Activated naive CD8-positive, alpha-beta T cell treated with anti-CD3 and anti-CD28 coated beads, Interleukin-2, amount 10 ng/mL, durations not matched to agents 7 days and 5 days (primary cell): ENCODE measurements at regions not wholly inside any gene's neighbourhood (a gene's known extent, or its start where the extent isn't known, plus 50 kb on each side); places are given as distances from the start of the nearest gene placed in this dataset.

Source experiments
- ATAC-seq: fragments of 150-1000 bp; cut with Tn5 transposase; one replicate; pipeline ENCODE4 v1.10.0; 2021; ENCODE audit warnings: low read depth, moderate library complexity
- POLR2A ChIA-PET: fragments of 350-600 bp; sonication (Branson Sonifier 250); formaldehyde crosslinking; loops from one replicate; lab custom pipeline; 2021; ENCODE audit warnings: antibody characterized with exemption; lab: Charles Lee
- DNase-seq: peaks from one replicate; pipeline ENCODE4 v3.0.0; 2021
- H3K27ac Mint-ChIP-seq: one replicate; pipeline ENCODE4 v1.8.0; 2022; ENCODE audit warnings: mild to moderate bottlenecking, mixed read lengths
- H3K27me3 Mint-ChIP-seq: one replicate; pipeline ENCODE4 v1.8.0; 2022; ENCODE audit warnings: mild to moderate bottlenecking, moderate library complexity, mixed read lengths
- H3K36me3 Mint-ChIP-seq: one replicate; pipeline ENCODE4 v1.8.0; 2021; ENCODE audit warnings: mild to moderate bottlenecking, mixed read lengths
- H3K4me1 Mint-ChIP-seq: one replicate; pipeline ENCODE4 v1.8.0; 2021; ENCODE audit warnings: mixed read lengths
- H3K4me3 Mint-ChIP-seq: one replicate; pipeline ENCODE4 v1.8.0; 2022; ENCODE audit warnings: mild to moderate bottlenecking, moderate library complexity, mixed read lengths
- H3K9me3 Mint-ChIP-seq: one replicate; pipeline ENCODE4 v1.8.0; 2021; ENCODE audit warnings: mixed read lengths

DNA sequence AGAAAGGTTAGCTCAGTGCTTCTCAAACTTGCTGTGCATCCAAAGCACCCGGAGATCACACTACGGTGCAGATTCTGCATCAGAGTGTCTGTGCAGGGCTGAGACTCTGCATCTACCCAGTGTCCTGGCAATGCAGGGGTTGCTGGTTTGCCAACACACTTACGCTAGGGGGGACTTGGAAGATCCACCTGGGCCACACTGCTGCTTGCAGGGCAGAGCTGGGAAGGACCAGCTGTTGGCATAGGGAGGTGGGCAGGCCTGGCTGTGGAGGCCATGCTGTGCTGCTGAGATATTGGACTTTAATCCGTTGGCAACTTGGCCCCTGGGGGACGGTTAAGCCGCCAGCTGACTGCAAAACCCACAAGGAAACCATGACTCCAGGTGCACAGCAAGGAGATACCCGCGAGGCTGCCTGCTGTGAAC lies 397.6 kb upstream of the HS6ST1 start:
- H3K4me1 Mint-ChIP-seq = no peaks in the 10 kb centered on the region
- no peaks in the 10 kb centered on the region for H3K36me3 Mint-ChIP-seq
- H3K4me3 Mint-ChIP-seq = no peak overlapping the region
- no peak for ATAC-seq
- no peaks in the 10 kb centered on the region for H3K9me3 Mint-ChIP-seq
- no peak overlapping the region for H3K27ac Mint-ChIP-seq
- H3K27me3 Mint-ChIP-seq = peaks cover 44% of the 10 kb centered on the region
- DNase-seq = no peak
- POLR2A ChIA-PET = no interaction called here

DNA sequence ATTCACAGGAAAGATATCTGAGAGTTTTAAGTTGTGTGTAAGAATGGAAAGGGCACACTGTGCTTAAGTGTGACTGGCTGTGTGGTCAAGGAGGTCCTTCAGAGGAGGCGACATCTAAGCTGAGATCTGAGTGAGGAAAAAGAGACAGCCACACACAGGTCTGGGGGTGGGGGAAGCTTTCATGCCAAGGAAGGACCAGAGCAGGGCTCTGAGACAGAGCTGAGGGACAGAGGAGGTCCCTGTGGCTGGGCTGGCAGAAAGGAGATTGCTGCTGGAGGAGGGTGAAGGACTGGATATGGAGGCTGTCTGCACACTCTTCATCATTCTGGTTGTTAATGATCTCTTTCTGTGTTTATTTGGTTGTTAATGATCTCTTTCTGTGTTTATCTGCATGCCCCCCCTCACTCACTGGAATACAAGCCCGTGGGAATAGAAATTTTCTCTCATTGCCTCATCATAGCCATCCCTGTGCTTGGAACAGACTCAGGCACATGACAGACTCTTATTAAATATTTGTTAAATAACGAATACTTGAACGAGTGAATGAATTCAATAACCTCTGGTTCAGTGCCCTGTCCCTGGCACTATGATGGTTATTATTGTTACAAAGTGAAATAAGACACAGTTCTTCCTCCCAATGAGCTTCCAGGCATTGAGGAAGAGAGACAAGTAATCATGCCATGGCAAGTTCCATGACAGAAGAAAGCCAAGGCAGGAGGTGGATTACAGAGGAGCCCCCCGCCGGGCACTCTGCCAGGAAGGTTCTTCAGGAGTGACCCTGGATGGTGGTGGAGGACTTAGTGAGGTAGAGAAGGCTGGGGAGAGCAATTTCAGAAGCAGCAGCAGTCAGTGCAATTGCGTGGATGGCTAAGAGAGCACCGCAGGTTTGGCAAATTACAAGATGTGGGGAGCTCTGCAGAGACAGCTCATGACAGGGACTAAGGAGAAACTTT lies 399.4 kb upstream of the HS6ST1 start:
- POLR2A ChIA-PET = no interaction called here
- Mint-ChIP-seq H3K27ac (no peak overlapping the region), H3K27me3 (peaks cover 36% of the 10 kb centered on the region), H3K36me3 (no peaks in the 10 kb centered on the region), H3K4me1 (no peaks in the 10 kb centered on the region), H3K4me3 (no peak overlapping the region), H3K9me3 (no peaks in the 10 kb centered on the region)
- DNase-seq (no peak), ATAC-seq (no peak)

DNA sequence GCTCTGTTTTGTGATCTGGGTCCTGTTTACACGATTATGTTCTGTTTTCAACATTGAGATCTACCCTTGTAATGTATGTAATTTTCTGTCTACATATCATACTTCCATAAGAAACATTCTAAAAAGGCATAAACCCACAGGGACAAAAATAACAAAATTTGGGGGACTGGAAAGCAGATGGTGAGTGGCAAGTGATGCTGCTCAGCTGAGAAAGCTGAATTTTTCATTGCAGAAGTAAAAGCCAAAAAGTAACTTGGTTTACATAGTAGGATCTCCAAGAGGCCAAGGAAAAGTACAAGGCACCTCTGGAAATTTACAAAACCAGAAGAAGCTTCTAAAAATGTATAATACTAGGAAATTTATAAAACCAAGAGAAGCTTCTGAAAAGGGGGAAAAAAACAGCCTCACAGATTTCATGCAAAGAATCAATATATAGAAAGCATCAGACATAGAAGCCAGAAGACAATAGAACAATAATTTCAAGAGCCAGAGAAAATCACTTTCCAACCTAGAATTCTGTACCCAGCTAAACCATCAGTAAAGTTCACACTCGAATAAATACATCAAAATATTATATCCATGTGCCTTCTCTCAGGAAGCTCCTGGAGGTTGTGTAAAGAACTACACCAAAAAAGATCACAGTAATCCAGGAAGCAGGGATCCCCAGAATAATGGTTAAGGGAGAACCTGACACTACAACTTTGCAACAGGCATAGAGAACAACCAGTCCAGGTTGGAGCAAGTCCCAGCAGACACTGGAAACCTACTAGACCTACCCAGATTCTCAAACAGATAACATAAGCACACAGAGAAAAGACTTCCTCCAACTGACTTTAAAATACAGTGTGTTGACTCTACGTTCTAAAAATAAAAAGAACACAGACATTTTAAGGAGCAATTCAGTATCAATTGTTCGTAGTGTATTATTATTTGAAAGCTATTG lies 401.7 kb upstream of the HS6ST1 start:
- no peak for ATAC-seq

DNA sequence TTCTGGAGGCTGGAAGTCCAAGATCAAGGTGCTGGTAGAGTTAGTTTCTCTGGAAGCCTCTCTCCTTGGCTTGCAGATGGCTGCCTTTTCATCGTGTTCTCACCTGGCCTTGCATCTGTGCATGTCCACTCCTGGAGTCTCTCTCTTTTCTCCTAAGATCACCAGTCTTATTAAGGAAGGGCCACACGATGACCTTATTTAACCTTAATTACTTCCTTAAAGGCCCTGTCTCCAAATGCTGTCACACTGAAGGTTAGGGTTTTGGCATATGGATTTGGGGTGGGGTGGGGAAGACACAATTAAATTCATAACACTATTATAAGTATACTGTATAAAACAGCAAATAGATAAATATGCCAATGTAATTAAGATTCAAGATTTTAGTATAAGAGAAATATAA lies 402.4 kb upstream of the HS6ST1 start:
- ATAC-seq (no peak), DNase-seq (no peak)
- H3K9me3 Mint-ChIP-seq = no peaks in the 10 kb centered on the region
- peaks cover 15% of the 10 kb centered on the region for H3K27me3 Mint-ChIP-seq
- H3K4me1 Mint-ChIP-seq = no peaks in the 10 kb centered on the region
- POLR2A ChIA-PET = no interaction called here
- H3K27ac Mint-ChIP-seq = no peak overlapping the region
- H3K36me3 Mint-ChIP-seq = no peaks in the 10 kb centered on the region
- no peak overlapping the region for H3K4me3 Mint-ChIP-seq

More for the DNA sequence above, 401.7 kb upstream of the HS6ST1 start:
- POLR2A ChIA-PET = no interaction called here
- H3K4me1 Mint-ChIP-seq = no peaks in the 10 kb centered on the region
- H3K9me3 Mint-ChIP-seq = no peaks in the 10 kb centered on the region
- H3K36me3 Mint-ChIP-seq = no peaks in the 10 kb centered on the region
- no peak overlapping the region for H3K4me3 Mint-ChIP-seq
- H3K27me3 Mint-ChIP-seq = peaks cover 22% of the 10 kb centered on the region
- H3K27ac Mint-ChIP-seq = no peak overlapping the region
- no peak for DNase-seq

DNA sequence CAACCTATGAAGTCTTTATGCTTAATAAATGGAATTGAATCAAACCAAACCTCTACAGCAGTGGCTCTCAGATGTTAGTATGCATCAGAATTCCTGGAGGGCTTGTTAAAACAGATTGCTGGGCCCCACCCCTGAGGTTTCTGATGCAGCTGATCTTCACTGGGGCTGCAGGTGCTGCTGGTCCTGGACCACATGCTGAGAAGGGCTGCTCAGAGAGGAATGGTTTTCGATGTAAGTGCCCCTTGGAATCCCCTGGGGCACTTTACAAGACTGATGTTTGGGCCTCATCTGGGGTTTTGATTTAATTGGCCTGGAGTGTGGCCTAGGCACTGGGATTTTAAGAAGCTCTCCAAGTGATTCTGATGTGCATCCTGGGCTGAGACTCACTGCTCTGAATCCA lies 403.8 kb upstream of the HS6ST1 start:
- Mint-ChIP-seq H3K27me3 (peaks cover 8% of the 10 kb centered on the region), H3K9me3 (no peaks in the 10 kb centered on the region), H3K4me3 (no peak overlapping the region), H3K4me1 (peaks cover 4% of the 10 kb centered on the region), H3K27ac (no peak overlapping the region), H3K36me3 (peaks cover 1% of the 10 kb centered on the region)
- DNase-seq (no peak), ATAC-seq (no peak)
- POLR2A ChIA-PET = no interaction called here

DNA sequence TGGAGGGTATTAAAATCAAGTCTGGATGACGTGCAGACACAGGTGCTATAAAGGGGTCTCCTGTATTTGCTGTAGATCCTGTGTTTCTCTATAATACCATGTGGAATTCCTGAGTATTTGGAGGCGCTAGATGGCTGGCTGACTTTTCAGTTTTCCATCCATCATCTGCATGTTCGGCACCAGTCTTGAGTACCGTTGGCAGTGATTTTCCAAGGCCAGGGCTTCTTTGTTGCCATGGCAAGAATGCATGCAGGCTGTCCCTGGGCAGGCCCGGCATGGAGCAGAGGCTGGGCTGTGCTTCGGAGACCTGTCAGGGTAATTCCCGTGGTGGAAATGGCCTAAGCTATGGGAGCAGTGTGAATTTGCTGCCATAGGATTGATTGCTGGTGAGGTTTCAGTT lies 405.9 kb upstream of the HS6ST1 start:
- Mint-ChIP-seq H3K36me3 (peaks cover 1% of the 10 kb centered on the region), H3K4me1 (peaks cover 7% of the 10 kb centered on the region), H3K4me3 (no peak overlapping the region), H3K9me3 (peaks cover 2% of the 10 kb centered on the region), H3K27me3 (peaks cover 11% of the 10 kb centered on the region), H3K27ac (no peak overlapping the region)
- DNase-seq (no peak), ATAC-seq (no peak)
- POLR2A ChIA-PET = no interaction called here

DNA sequence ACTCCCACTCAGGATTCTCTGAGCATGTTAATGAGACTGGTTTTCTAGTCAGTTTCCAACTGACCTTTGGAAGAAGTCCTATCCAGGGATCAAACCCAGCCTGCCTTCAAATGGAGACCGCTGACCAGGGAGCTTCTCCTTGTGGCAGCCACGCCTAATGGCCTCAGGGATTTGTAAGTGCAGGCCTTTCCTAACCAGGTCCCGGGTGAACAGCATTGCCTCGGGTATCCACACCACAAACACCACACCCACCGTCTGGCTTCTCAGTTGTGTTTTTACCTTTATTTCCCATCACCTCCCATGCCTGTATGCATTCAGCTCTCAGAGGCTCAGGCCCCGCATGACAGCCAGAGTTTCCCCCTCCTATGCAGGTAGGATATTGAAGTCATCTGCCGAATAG lies 406.3 kb upstream of the HS6ST1 start:
- POLR2A ChIA-PET = no interaction called here
- H3K4me1 Mint-ChIP-seq = peaks cover 7% of the 10 kb centered on the region
- peaks cover 8% of the 10 kb centered on the region for H3K27me3 Mint-ChIP-seq
- peaks cover 2% of the 10 kb centered on the region for H3K9me3 Mint-ChIP-seq
- H3K27ac Mint-ChIP-seq = no peak overlapping the region
- no peak for DNase-seq
- no peak for ATAC-seq
- peaks cover 1% of the 10 kb centered on the region for H3K36me3 Mint-ChIP-seq
- no peak overlapping the region for H3K4me3 Mint-ChIP-seq

DNA sequence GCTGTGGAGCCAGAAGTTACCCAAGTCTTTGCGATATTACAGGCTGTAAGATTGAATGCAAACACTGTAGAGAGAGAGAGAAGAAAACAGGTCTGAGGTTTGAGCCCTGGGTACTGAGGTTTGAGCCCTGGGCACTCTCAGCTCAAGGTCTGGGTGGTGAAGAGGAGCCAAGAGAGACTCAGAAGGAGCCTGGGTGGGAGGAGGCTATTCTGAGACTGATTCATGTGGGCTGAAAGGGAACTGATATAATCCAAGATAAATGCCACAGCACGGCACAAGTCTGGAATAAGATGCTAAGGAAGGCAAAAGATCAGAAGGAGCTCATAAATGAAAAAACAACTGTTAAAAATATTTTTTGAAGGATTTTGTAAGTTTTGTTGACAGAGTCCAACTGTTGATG lies 407.6 kb upstream of the HS6ST1 start:
- peaks cover 6% of the 10 kb centered on the region for H3K27me3 Mint-ChIP-seq
- DNase-seq (no peak), ATAC-seq (no peak)
- no peak overlapping the region for H3K27ac Mint-ChIP-seq
- H3K36me3 Mint-ChIP-seq = peaks cover 1% of the 10 kb centered on the region
- POLR2A ChIA-PET = no interaction called here
- peaks cover 2% of the 10 kb centered on the region for H3K9me3 Mint-ChIP-seq
- peaks cover 7% of the 10 kb centered on the region for H3K4me1 Mint-ChIP-seq
- no peak overlapping the region for H3K4me3 Mint-ChIP-seq

DNA sequence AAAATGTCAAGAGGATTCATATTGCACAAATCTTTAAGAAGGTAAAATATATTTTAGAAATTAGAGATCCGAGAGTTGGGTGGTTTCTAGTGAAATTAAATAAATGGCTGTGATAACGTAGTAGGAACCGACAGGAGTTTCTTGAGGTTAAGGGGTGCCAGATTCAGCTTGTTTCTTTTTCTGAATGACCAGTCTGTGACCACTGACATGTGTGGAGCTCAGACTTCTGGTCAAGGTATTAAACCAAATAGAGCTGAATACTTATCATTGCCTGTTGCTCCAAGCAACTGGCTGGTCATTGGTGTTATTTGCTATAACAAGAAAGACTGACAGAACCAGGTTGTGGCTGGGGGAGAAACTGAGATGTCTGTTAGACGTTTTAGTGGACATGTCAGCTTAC lies 408.2 kb upstream of the HS6ST1 start:
- no peak overlapping the region for H3K4me3 Mint-ChIP-seq
- H3K9me3 Mint-ChIP-seq = peaks cover 2% of the 10 kb centered on the region
- no peak for DNase-seq
- H3K36me3 Mint-ChIP-seq = peaks cover 1% of the 10 kb centered on the region
- H3K4me1 Mint-ChIP-seq = peaks cover 7% of the 10 kb centered on the region
- no peak for ATAC-seq
- H3K27me3 Mint-ChIP-seq = peaks cover 6% of the 10 kb centered on the region
- POLR2A ChIA-PET = no interaction called here
- H3K27ac Mint-ChIP-seq = no peak overlapping the region

DNA sequence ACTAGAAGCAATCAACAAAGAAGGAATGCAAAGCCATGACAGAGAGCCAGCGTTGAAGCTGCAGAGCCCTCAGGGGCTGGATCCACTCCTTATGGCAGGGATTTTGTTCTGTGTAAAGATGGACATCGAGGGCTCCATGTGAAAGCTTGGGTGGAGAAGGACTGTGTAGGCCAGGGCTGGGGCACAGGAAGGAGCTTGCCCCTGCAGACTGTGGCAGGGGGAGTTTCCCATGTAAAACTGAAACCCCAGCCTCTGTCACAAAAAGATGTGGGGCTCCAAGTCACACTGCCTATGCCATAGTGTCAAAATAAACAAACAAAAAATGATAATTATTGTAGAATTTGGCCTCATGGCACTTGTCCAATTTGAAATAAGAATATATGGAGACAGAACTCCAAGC lies 408.7 kb upstream of the HS6ST1 start:
- H3K4me1 Mint-ChIP-seq = peaks cover 7% of the 10 kb centered on the region
- no peak overlapping the region for H3K4me3 Mint-ChIP-seq
- ATAC-seq (peak; percentile 39), DNase-seq (no peak)
- peaks cover 6% of the 10 kb centered on the region for H3K27me3 Mint-ChIP-seq
- peaks cover 2% of the 10 kb centered on the region for H3K9me3 Mint-ChIP-seq
- POLR2A ChIA-PET = no interaction called here
- H3K27ac Mint-ChIP-seq = no peak overlapping the region
- peaks cover 1% of the 10 kb centered on the region for H3K36me3 Mint-ChIP-seq

DNA sequence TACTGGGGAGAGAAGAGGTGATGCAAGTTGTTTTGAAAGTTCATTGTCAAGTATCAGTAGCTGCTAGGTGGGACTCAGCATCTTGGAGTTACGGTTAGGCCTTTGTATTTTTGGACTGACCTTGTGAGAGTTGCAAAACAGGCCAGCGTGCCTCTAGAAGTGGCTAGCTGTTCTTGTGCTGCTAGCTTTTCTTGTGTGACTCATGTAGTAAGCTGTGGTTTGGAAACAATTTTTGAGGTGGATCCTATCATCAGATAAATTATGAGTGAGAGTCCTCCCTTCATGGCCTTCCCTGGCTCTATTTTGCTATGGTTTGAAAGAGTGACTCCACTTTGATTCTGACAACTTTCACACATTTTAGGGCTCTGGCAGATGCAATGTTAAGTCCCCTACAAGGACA lies 409.2 kb upstream of the HS6ST1 start:
- H3K36me3 Mint-ChIP-seq = peaks cover 1% of the 10 kb centered on the region
- ATAC-seq (no peak), DNase-seq (no peak)
- peaks cover 7% of the 10 kb centered on the region for H3K4me1 Mint-ChIP-seq
- H3K27me3 Mint-ChIP-seq = peaks cover 8% of the 10 kb centered on the region
- no peak overlapping the region for H3K27ac Mint-ChIP-seq
- POLR2A ChIA-PET = no interaction called here
- H3K9me3 Mint-ChIP-seq = peaks cover 2% of the 10 kb centered on the region
- no peak overlapping the region for H3K4me3 Mint-ChIP-seq

DNA sequence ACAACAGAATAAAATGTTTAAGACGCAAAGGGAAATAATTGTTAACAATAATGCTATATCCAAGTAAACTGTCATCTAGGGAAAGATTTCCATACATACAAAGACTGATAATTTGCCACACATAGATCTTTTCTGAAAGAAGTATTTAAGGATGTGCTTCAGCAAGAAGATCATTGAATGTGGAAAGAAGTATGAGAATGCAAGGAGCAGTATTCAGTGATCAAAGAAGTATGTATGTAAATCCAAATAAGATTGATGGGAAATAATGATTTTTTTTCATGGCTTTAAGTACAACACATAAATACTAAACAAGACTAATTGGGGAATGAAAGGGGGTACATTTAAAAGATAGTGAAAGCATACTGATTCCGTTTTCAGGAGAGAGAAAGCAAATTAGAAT lies 410.4 kb upstream of the HS6ST1 start:
- Mint-ChIP-seq H3K4me3 (no peak overlapping the region), H3K27me3 (peaks cover 20% of the 10 kb centered on the region), H3K4me1 (peaks cover 7% of the 10 kb centered on the region), H3K9me3 (peaks cover 2% of the 10 kb centered on the region), H3K36me3 (peaks cover 1% of the 10 kb centered on the region), H3K27ac (no peak overlapping the region)
- ATAC-seq = no peak
- POLR2A ChIA-PET = no interaction called here
- DNase-seq = no peak

DNA sequence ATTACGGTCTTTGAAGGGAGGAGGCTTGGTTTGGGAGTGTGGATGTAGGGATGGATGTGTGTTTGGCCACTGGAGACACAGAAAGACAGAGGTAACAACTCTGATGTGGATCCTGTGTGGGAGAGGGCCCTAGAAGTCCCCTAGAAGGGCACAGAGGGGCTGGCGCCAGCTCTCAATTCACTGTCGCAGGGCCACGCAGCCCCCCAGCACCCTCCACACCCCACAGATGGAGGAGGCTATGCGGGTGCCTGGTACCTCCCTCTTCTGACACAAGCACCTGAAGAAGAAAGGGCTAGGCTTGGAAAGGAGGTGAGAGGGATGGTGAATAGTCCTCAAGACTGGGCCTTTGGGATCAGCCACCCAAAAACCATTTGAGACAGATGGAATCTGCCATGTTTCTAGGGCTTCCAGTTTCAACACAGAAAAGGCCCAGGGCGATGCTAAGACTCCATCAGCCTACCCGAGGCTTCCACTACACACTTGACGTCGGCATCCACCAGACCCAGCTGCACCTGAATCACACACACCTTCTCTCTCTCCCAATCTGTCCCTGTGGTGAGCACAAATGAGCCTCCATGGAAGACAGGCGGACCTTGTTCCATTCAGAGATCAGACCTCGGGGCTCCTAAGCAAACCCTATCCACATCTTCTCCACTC lies 413.5 kb upstream of the HS6ST1 start:
- DNase-seq = no peak
- peaks cover 27% of the 10 kb centered on the region for H3K27me3 Mint-ChIP-seq
- no peak overlapping the region for H3K27ac Mint-ChIP-seq

More for the DNA sequence above, 413.5 kb upstream of the HS6ST1 start:
- no peak for ATAC-seq
- Mint-ChIP-seq H3K4me1 (peaks cover 19% of the 10 kb centered on the region), H3K9me3 (peaks cover 2% of the 10 kb centered on the region), H3K4me3 (no peak overlapping the region), H3K36me3 (no peaks in the 10 kb centered on the region)
- POLR2A ChIA-PET = no interaction called here
